Cardiac muscle cell (in vitro differentiated cells and primary cell): ENCODE measurements at regions not wholly inside any gene's neighbourhood (a gene's known extent, or its start where the extent isn't known, plus 50 kb on each side); places are given as distances from the start of the nearest gene placed in this dataset.

ENCODE experiments used
- DNase-seq, 2 donors: peaks; one replicate each; pipeline versions ENCODE4 v3.0.0 to v3.0.0-alpha.2; 2010 to 2017; ENCODE audit warnings: low read depth in 1 of 2, low spot score in 1 of 2
- H3K27ac ChIP-seq: fragments of 200-600 bp; sonication (generic); 2 replicates; pipeline ENCODE4 v1.5.1; 2016
- H3K27me3 ChIP-seq: fragments of 200-600 bp; sonication (generic); 2 replicates; pipeline ENCODE4 v1.6.0; 2016; ENCODE audit warnings: control low read depth
- H3K36me3 ChIP-seq: fragments of 200-600 bp; sonication (generic); 2 replicates; pipeline ENCODE4 v1.5.1; 2016; ENCODE audit warnings: control low read depth
- H3K4me1 ChIP-seq: fragments of 200-600 bp; sonication (generic); 2 replicates; pipeline ENCODE4 v1.8.1; 2017; ENCODE audit warnings: low read depth, mild to moderate bottlenecking, mixed run types
- H3K4me3 ChIP-seq: fragments of 200-600 bp; sonication (generic); 2 replicates; pipeline ENCODE4 v1.5.1; 2016; ENCODE audit warnings: mild to moderate bottlenecking
- H3K9me3 ChIP-seq: fragments of 200-600 bp; sonication (generic); 2 replicates; pipeline ENCODE4 v1.5.1; 2017; ENCODE audit warnings: low read depth, mild to moderate bottlenecking, control low read depth
- CTCF ChIP-seq: IDR thresholded peaks from 2 replicates; pipeline ENCODE4 v1.5.1; 2012; ENCODE audit warnings: low read depth, mild to moderate bottlenecking, low read length

GRCh38 chrX:148185631-148186030 is 204.5 kb downstream of the FMR1NB start:
- no peak overlapping the region for H3K4me3 ChIP-seq
- no peaks in the 10 kb centered on the region for H3K36me3 ChIP-seq
- H3K9me3 ChIP-seq = no peaks in the 10 kb centered on the region
- H3K4me1 ChIP-seq = no peaks in the 10 kb centered on the region
- no peak for TF ChIP-seq CTCF
- H3K27ac ChIP-seq = no peak overlapping the region
- DNase-seq = no peak
- H3K27me3 ChIP-seq = no peaks in the 10 kb centered on the region

- H3K4me1 ChIP-seq = no peaks in the 10 kb centered on the region
- no peaks in the 10 kb centered on the region for H3K9me3 ChIP-seq
- no peak overlapping the region for H3K27ac ChIP-seq
- no peak overlapping the region for H3K4me3 ChIP-seq
- DNase-seq = no peak
- TF ChIP-seq CTCF = no peak
- no peaks in the 10 kb centered on the region for H3K36me3 ChIP-seq
- H3K27me3 ChIP-seq = no peaks in the 10 kb centered on the region
These were observed 211.4 kb downstream of the FMR1NB start for GRCh38 chrX:148192547-148192946.

GRCh38 chrX:148193759-148194158 is 212.6 kb downstream of the FMR1NB start:
- Histone ChIP-seq H3K4me3 (no peak overlapping the region), H3K27me3 (no peaks in the 10 kb centered on the region), H3K36me3 (no peaks in the 10 kb centered on the region), H3K9me3 (no peaks in the 10 kb centered on the region), H3K4me1 (no peaks in the 10 kb centered on the region), H3K27ac (no peak overlapping the region)
- no peak for DNase-seq
- no peak for TF ChIP-seq CTCF

- DNase-seq = no peak
- H3K4me1 ChIP-seq = no peaks in the 10 kb centered on the region
- H3K9me3 ChIP-seq = no peaks in the 10 kb centered on the region
- no peak for TF ChIP-seq CTCF
- H3K4me3 ChIP-seq = no peak overlapping the region
- no peaks in the 10 kb centered on the region for H3K27me3 ChIP-seq
- no peaks in the 10 kb centered on the region for H3K36me3 ChIP-seq
- no peak overlapping the region for H3K27ac ChIP-seq
These were observed 222.4 kb downstream of the FMR1NB start for GRCh38 chrX:148203531-148203930.

GRCh38 chrX:148204195-148204594 is 223.1 kb downstream of the FMR1NB start:
- no peaks in the 10 kb centered on the region for H3K27me3 ChIP-seq
- H3K4me3 ChIP-seq = no peak overlapping the region
- DNase-seq = no peak
- no peaks in the 10 kb centered on the region for H3K36me3 ChIP-seq
- TF ChIP-seq CTCF = no peak
- no peak overlapping the region for H3K27ac ChIP-seq
- H3K9me3 ChIP-seq = no peaks in the 10 kb centered on the region
- H3K4me1 ChIP-seq = no peaks in the 10 kb centered on the region

- H3K27me3 ChIP-seq = no peaks in the 10 kb centered on the region
- no peak overlapping the region for H3K27ac ChIP-seq
- TF ChIP-seq CTCF = no peak
- no peak for DNase-seq
- H3K4me3 ChIP-seq = no peak overlapping the region
- no peaks in the 10 kb centered on the region for H3K4me1 ChIP-seq
- no peaks in the 10 kb centered on the region for H3K36me3 ChIP-seq
- H3K9me3 ChIP-seq = no peaks in the 10 kb centered on the region
These were observed 233.6 kb downstream of the FMR1NB start for GRCh38 chrX:148214786-148215185.
